GM23338 (cell line): ENCODE measurements at regions not wholly inside any gene's neighbourhood (a gene's known extent, or its start where the extent isn't known, plus 50 kb on each side); places are given as distances from the start of the nearest gene placed in this dataset.

ENCODE experiments used
- ATAC-seq: fragments of 200-7000 bp; cut with Tn5 transposase; 3 replicates; pipeline ENCODE4 v1.9.1; 2020
- DNase-seq: peaks from one replicate; pipeline ENCODE4 v3.0.0-alpha.2; 2015; ENCODE audit warnings: low spot score
- H2AFZ ChIP-seq: fragments of 200-600 bp; sonication (generic); 2 replicates; pipeline ENCODE4 v1.8.0; 2016; ENCODE audit warnings: antibody characterized with exemption, mild to moderate bottlenecking, moderate library complexity
- H3F3A ChIP-seq: fragments of 200-600 bp; sonication (generic); replicated peaks from 2 replicates; pipeline ENCODE4 v1.8.0; 2017; ENCODE audit warnings: antibody characterized with exemption, mixed run types, low read depth
- H3K27ac ChIP-seq: fragments of 200-600 bp; sonication (generic); 2 replicates; pipeline ENCODE4 v1.6.1; 2016; ENCODE audit warnings: low read depth
- H3K27me3 ChIP-seq: fragments of 200-600 bp; sonication (generic); 2 replicates; pipeline ENCODE4 v1.8.0; 2016; ENCODE audit warnings: mild to moderate bottlenecking, mixed run types, moderate library complexity; ENCODE audit not compliant: insufficient read depth
- H3K36me3 ChIP-seq: fragments of 200-600 bp; sonication (generic); 2 replicates; pipeline ENCODE4 v1.8.0; 2016; ENCODE audit warnings: mild to moderate bottlenecking; ENCODE audit not compliant: insufficient read depth
- H3K4me1 ChIP-seq: fragments of 200-600 bp; sonication (generic); 2 replicates; pipeline ENCODE4 v1.8.0; 2016; ENCODE audit warnings: mild to moderate bottlenecking, moderate library complexity; ENCODE audit not compliant: insufficient read depth
- H3K4me2 ChIP-seq: fragments of 200-600 bp; sonication (generic); 2 replicates; pipeline ENCODE4 v1.7.1; 2017; ENCODE audit warnings: mixed run types
- H3K4me3 ChIP-seq: fragments of 200-600 bp; sonication (generic); 2 replicates; pipeline ENCODE4 v1.6.1; 2016; ENCODE audit warnings: mixed run types
- H3K79me2 ChIP-seq: fragments of 200-600 bp; sonication (generic); replicated peaks from 2 replicates; pipeline ENCODE4 v1.8.0; 2017; ENCODE audit warnings: mild to moderate bottlenecking; ENCODE audit not compliant: insufficient read depth
- H3K9me2 ChIP-seq: fragments of 200-600 bp; sonication (generic); 2 replicates; pipeline ENCODE4 v1.8.0; 2017; ENCODE audit not compliant: insufficient read depth
- H4K20me1 ChIP-seq: fragments of 200-600 bp; sonication (generic); replicated peaks from 2 replicates; pipeline ENCODE4 v1.8.0; 2017; ENCODE audit warnings: mild to moderate bottlenecking; ENCODE audit not compliant: insufficient read depth
- H3K27ac Mint-ChIP-seq: 2 replicates; pipeline ENCODE4 v1.8.0; 2020; ENCODE audit warnings: inconsistent platforms, mild to moderate bottlenecking, moderate library complexity, mixed read lengths
- H3K27me3 Mint-ChIP-seq: 3 replicates; pipeline ENCODE4 v1.8.0; 2022; ENCODE audit warnings: low read depth, mild to moderate bottlenecking, moderate library complexity, mixed read lengths, inconsistent platforms; ENCODE audit not compliant: insufficient read depth, poor library complexity
- H3K36me3 Mint-ChIP-seq: 3 replicates; pipeline ENCODE4 v1.8.0; 2021; ENCODE audit warnings: low read depth, mild to moderate bottlenecking, inconsistent platforms, moderate library complexity, mixed read lengths
- H3K4me1 Mint-ChIP-seq: 3 replicates; pipeline ENCODE4 v1.8.0; 2020; ENCODE audit warnings: mild to moderate bottlenecking, inconsistent platforms, mixed read lengths
- H3K4me3 Mint-ChIP-seq: 3 replicates; pipeline ENCODE4 v1.8.0; 2021; ENCODE audit warnings: moderate library complexity, mild to moderate bottlenecking, inconsistent platforms, mixed read lengths
- H3K9me3 Mint-ChIP-seq: 3 replicates; pipeline ENCODE4 v1.8.0; 2020; ENCODE audit warnings: moderate library complexity, mild to moderate bottlenecking, inconsistent platforms, mixed read lengths
- CREB1 ChIP-seq: fragments of 250-450 bp; sonication (Bioruptor Pico); IDR thresholded peaks from 2 replicates; pipeline ENCODE4 v1.5.0; 2020; ENCODE audit warnings: low read depth, mild to moderate bottlenecking, moderate library complexity
- CTCF ChIP-seq, 2 experiments: fragments of 200-600 bp in 1 of 2; sonication (generic) in 1 of 2; conservative IDR thresholded peaks; 2 replicates each; pipeline versions ENCODE4 v1.5.1 to v1.6.1; 2016 to 2017; ENCODE audit warnings: antibody characterized with exemption in 2 of 2, low read depth in 2 of 2, mild to moderate bottlenecking in 2 of 2, moderate library complexity in 1 of 2
- ETS1 ChIP-seq: IDR thresholded peaks from 2 replicates; pipeline ENCODE4 v1.6.1; 2016; ENCODE audit warnings: antibody characterized with exemption
- EZH2 ChIP-seq: fragments of 200-600 bp; sonication (generic); IDR thresholded peaks from one replicate; pipeline ENCODE4 v1.8.0; 2017; ENCODE audit warnings: antibody characterized with exemption, mild to moderate bottlenecking, low read depth; ENCODE audit not compliant: unreplicated experiment
- EZH2phosphoT487 ChIP-seq: fragments of 200-600 bp; sonication (generic); IDR thresholded peaks from one replicate; pipeline ENCODE4 v1.8.1; 2018; ENCODE audit warnings: antibody characterized with exemption; ENCODE audit not compliant: unreplicated experiment
- JUNB ChIP-seq: IDR thresholded peaks from one replicate; pipeline ENCODE4 v1.6.1; 2016; ENCODE audit warnings: antibody characterized with exemption; ENCODE audit not compliant: unreplicated experiment
- NANOG ChIP-seq: IDR thresholded peaks from 2 replicates; pipeline ENCODE4 v1.6.1; 2016; ENCODE audit warnings: antibody characterized with exemption, borderline replicate concordance
- POLR2AphosphoS5 ChIP-seq: IDR thresholded peaks from 2 replicates; pipeline ENCODE4 v1.6.1; 2016; ENCODE audit warnings: antibody characterized with exemption, low read depth
- REST ChIP-seq: IDR thresholded peaks from one replicate; pipeline ENCODE4 v1.6.1; 2018; ENCODE audit warnings: antibody characterized with exemption; ENCODE audit not compliant: unreplicated experiment
- STAT1 ChIP-seq: IDR thresholded peaks from one replicate; pipeline ENCODE4 v1.6.1; 2016; ENCODE audit warnings: antibody characterized with exemption; ENCODE audit not compliant: unreplicated experiment
- ZNF114 ChIP-seq: fragments of 250-450 bp; sonication (Bioruptor Pico); IDR thresholded peaks from 2 replicates; pipeline ENCODE4 v1.5.0; 2020; ENCODE audit warnings: mild to moderate bottlenecking, moderate library complexity
- ZNF331 ChIP-seq: fragments of 250-450 bp; sonication (Bioruptor Pico); IDR thresholded peaks from 2 replicates; pipeline ENCODE4 v1.5.0; 2020; ENCODE audit warnings: low read depth, mild to moderate bottlenecking, moderate library complexity
- ZNF462 ChIP-seq: fragments of 250-450 bp; sonication (Bioruptor Pico); IDR thresholded peaks from 2 replicates; pipeline ENCODE4 v1.5.0; 2020; ENCODE audit warnings: mild to moderate bottlenecking, moderate library complexity

GRCh38 chr4:18953613-18954012 lies 932.1 kb upstream of the LCORL start:
- no peaks in the 10 kb centered on the region for H3K27me3 ChIP-seq
- H3K27ac ChIP-seq, result no peak overlapping the region
- no peaks in the 10 kb centered on the region for H4K20me1 ChIP-seq
- H3K4me2 ChIP-seq, result no peak overlapping the region
- no peak for ATAC-seq
- peaks cover 4% of the 10 kb centered on the region; the same call in 2 of the 3 replicates for H3K36me3 Mint-ChIP-seq
- H3K4me3 Mint-ChIP-seq, result no peak overlapping the region
- no peak overlapping the region for H3K27ac Mint-ChIP-seq
- no peaks in the 10 kb centered on the region for H3K4me1 Mint-ChIP-seq
- no peaks in the 10 kb centered on the region for H3K9me2 ChIP-seq
- H3K36me3 ChIP-seq, result no peaks in the 10 kb centered on the region
- no peak for DNase-seq
- peaks cover 4% of the 10 kb centered on the region; the same call in 1 of the 3 replicates for H3K9me3 Mint-ChIP-seq
- no peaks in the 10 kb centered on the region for H3K4me1 ChIP-seq
- H3K4me3 ChIP-seq, result no peak overlapping the region
- no peaks in the 10 kb centered on the region for H3K79me2 ChIP-seq
- TF ChIP-seq CREB1 (no peak), REST (no peak), CTCF (conservative IDR thresholded peaks at IDR 0.05; ENCODE audit: low read depth in 2 of 2) (no peak), EZH2phosphoT487 (no peak), ZNF462 (CRISPR knock-in tag) (no peak), NANOG (no peak), STAT1 (no peak), POLR2AphosphoS5 (no peak), EZH2 (no peak), ETS1 (no peak), ZNF114 (CRISPR knock-in tag) (no peak), ZNF331 (no peak), JUNB (no peak)
- no peaks in the 10 kb centered on the region for H3K27me3 Mint-ChIP-seq
- H3F3A ChIP-seq, result no peaks in the 10 kb centered on the region
- H2AFZ ChIP-seq, result no peak overlapping the region
